Breast epithelium (tissue), 3 donors: ENCODE measurements at regions not wholly inside any gene's neighbourhood (a gene's known extent, or its start where the extent isn't known, plus 50 kb on each side); places are given as distances from the start of the nearest gene placed in this dataset.

Experiments
- CTCF ChIP-seq, 3 donors: fragments of 450-650 bp; IDR thresholded peaks; one replicate each; pipeline ENCODE4 v1.5.1; 2016 to 2017; ENCODE audit warnings: antibody characterized with exemption in 3 of 3, mild to moderate bottlenecking in 3 of 3, moderate library complexity in 3 of 3
- POLR2A ChIP-seq: fragments of 450-650 bp; IDR thresholded peaks from one replicate; pipeline ENCODE4 v1.6.1; 2016; ENCODE audit warnings: antibody characterized with exemption, mild to moderate bottlenecking, moderate library complexity
- POLR2AphosphoS5 ChIP-seq, 3 donors: sonication (generic); formaldehyde crosslinking; IDR thresholded peaks; one replicate each; pipeline ENCODE4 v1.6.1; 2017; ENCODE audit warnings: antibody characterized with exemption in 3 of 3

- TF ChIP-seq CTCF (IDR thresholded peaks at IDR 0.05) (no peak), POLR2A (no peak), POLR2AphosphoS5 (IDR thresholded peaks at IDR 0.05) (no peak)
Observed at GRCh38 chr13:69619651-69620050, 488.0 kb upstream of the ATXN8OS start.
